HCT116 (cell line): ENCODE measurements at regions not wholly inside any gene's neighbourhood (a gene's known extent, or its start where the extent isn't known, plus 50 kb on each side); places are given as distances from the start of the nearest gene placed in this dataset.

ENCODE experiments used
- ATAC-seq: fragments of 200-7000 bp; cut with Tn5 transposase; 2 replicates; pipeline ENCODE4 v1.9.1; 2020; ENCODE audit warnings: mild to moderate bottlenecking, moderate library complexity
- BruUV-seq: library from RNA; stranded (reverse); fragments of 400-500 nt; replicated peaks from 2 replicates; lab custom pipeline; 2021; lab: Mats Ljungman, UMichigan
- CTCF ChIA-PET: fragments of 300-600 bp; sonication (Branson Sonifier 250); formaldehyde crosslinking; loops from one replicate; lab custom pipeline; 2021; ENCODE audit warnings: antibody characterized with exemption; lab: Charles Lee
- POLR2A ChIA-PET: fragments of 300-600, 350-600 bp; sonication (Branson Sonifier 250); formaldehyde crosslinking; loops from one replicate; lab custom pipeline; 2021; ENCODE audit warnings: antibody characterized with exemption; lab: Charles Lee
- RAD21 ChIA-PET, 2 experiments: fragments of 300-600 bp; sonication (Branson Sonifier 250); formaldehyde crosslinking; loops; one replicate each; lab custom pipeline; 2023; ENCODE audit warnings: low total read pairs in 2 of 2; ENCODE audit not compliant: uncharacterized antibody in 2 of 2, unreplicated experiment in 2 of 2, low non-redundant PET in 1 of 2; lab: Charles Lee
- DNase-seq: peaks from one replicate; pipeline ENCODE4 v3.0.0-alpha.2; 2010; ENCODE audit warnings: low read depth, low spot score
- H2AFZ ChIP-seq: fragments of 200-600 bp; shearing (Covaris generic), sonication (generic); 2 replicates; pipeline ENCODE4 v1.6.1; 2017; ENCODE audit warnings: low read depth, mixed run types, mixed read lengths, antibody characterized with exemption, low read length; ENCODE audit not compliant: poor library complexity, severe bottlenecking
- H3K27ac ChIP-seq: 2 replicates; pipeline ENCODE4 v1.5.1; 2012; ENCODE audit warnings: low read depth, low read length
- H3K27me3 ChIP-seq: fragments of 200-600 bp; sonication (generic); 2 replicates; pipeline ENCODE4 v1.6.1; 2016; ENCODE audit warnings: mixed run types, low read length, mixed read lengths; ENCODE audit not compliant: insufficient read depth
- H3K36me3 ChIP-seq, 2 experiments: fragments of 200-500 bp in 1 of 2; fragments of 200-600 bp in 1 of 2; sonication (Bioruptor generic) in 1 of 2; sonication (generic) in 1 of 2; 2 replicates each; pipeline versions ENCODE4 v1.5.1 to v1.6.1; 2014 to 2016; ENCODE audit warnings: low read length in 2 of 2, inconsistent platforms in 1 of 2, mixed read lengths in 1 of 2, mixed run types in 1 of 2; ENCODE audit not compliant: insufficient read depth in 2 of 2, control insufficient read depth in 1 of 2
- H3K4me1 ChIP-seq, 2 experiments: fragments of 200-600 bp in 1 of 2; sonication (generic) in 1 of 2; 2 replicates each; pipeline versions ENCODE4 v1.5.1 to v1.6.1; 2012 to 2017; ENCODE audit warnings: low read length in 2 of 2, inconsistent platforms in 1 of 2, mild to moderate bottlenecking in 1 of 2, mixed read lengths in 1 of 2, mixed run types in 1 of 2, moderate library complexity in 1 of 2; ENCODE audit not compliant: insufficient read depth in 2 of 2, control insufficient read depth in 1 of 2
- H3K4me2 ChIP-seq: fragments of 200-600 bp; sonication (generic); 2 replicates; pipeline ENCODE4 v1.6.1; 2017; ENCODE audit warnings: mixed run types, low read length, mixed read lengths
- H3K4me3 ChIP-seq, 2 experiments: fragments of 200-600 bp in 1 of 2; sonication (generic) in 1 of 2; replicated peaks in 1 of 2; 2 replicates each; pipeline ENCODE4 v1.5.1; 2011 to 2016; ENCODE audit warnings: low read length in 2 of 2, control low read depth in 1 of 2, low read depth in 1 of 2, mild to moderate bottlenecking in 1 of 2, mixed read lengths in 1 of 2, mixed run types in 1 of 2
- H3K79me2 ChIP-seq: fragments of 200-600 bp; sonication (generic); 2 replicates; pipeline ENCODE4 v1.6.1; 2017; ENCODE audit warnings: mild to moderate bottlenecking, mixed run types, low read length, moderate library complexity, mixed read lengths; ENCODE audit not compliant: insufficient read depth
- H3K9ac ChIP-seq: fragments of 200-600 bp; sonication (generic); 2 replicates; pipeline ENCODE4 v1.6.1; 2016; ENCODE audit warnings: low read length, mixed read lengths
- H3K9me2 ChIP-seq: fragments of 200-600 bp; sonication (generic), shearing (Covaris generic); 2 replicates; pipeline ENCODE4 v1.6.1; 2017; ENCODE audit warnings: mixed run types, mild to moderate bottlenecking, moderate library complexity; ENCODE audit not compliant: insufficient read depth
- H3K9me3 ChIP-seq, 2 experiments: fragments of 200-500 bp in 1 of 2; fragments of 200-600 bp in 1 of 2; sonication (Bioruptor generic) in 1 of 2; sonication (generic) in 1 of 2; 2 replicates each; pipeline ENCODE4 v1.6.1; 2014 to 2017; ENCODE audit warnings: low read length in 2 of 2, mixed read lengths in 2 of 2, inconsistent platforms in 1 of 2, low read depth in 1 of 2, mild to moderate bottlenecking in 1 of 2, mixed run types in 1 of 2, moderate library complexity in 1 of 2; ENCODE audit not compliant: control insufficient read depth in 1 of 2, insufficient read depth in 1 of 2
- H4K20me1 ChIP-seq: fragments of 200-600 bp; sonication (generic), shearing (Covaris generic); 2 replicates; pipeline ENCODE4 v1.6.1; 2017; ENCODE audit warnings: mixed run types, mild to moderate bottlenecking, moderate library complexity; ENCODE audit not compliant: insufficient read depth
- CBX3 ChIP-seq: IDR thresholded peaks from 2 replicates; pipeline ENCODE4 v1.6.1; 2012; ENCODE audit warnings: low read depth
- CEBPB ChIP-seq: IDR thresholded peaks from 2 replicates; pipeline ENCODE4 v1.6.1; 2012; ENCODE audit warnings: low read depth
- EGR1 ChIP-seq: IDR thresholded peaks from 2 replicates; pipeline ENCODE4 v1.6.1; 2012; ENCODE audit warnings: low read depth
- ELF1 ChIP-seq: IDR thresholded peaks from 2 replicates; pipeline ENCODE4 v1.6.1; 2012; ENCODE audit warnings: low read depth, borderline replicate concordance
- EZH2 ChIP-seq: fragments of 200-600 bp; sonication (generic); IDR thresholded peaks from 2 replicates; pipeline ENCODE4 v1.6.1; 2017; ENCODE audit warnings: antibody characterized with exemption, mixed run types
- JUND ChIP-seq: IDR thresholded peaks from 2 replicates; pipeline ENCODE4 v1.6.1; 2012
- YY1 ChIP-seq: IDR thresholded peaks from 2 replicates; pipeline ENCODE4 v1.6.1; 2011; ENCODE audit warnings: low read length, low read depth, moderate library complexity, mild to moderate bottlenecking; ENCODE audit not compliant: insufficient replicate concordance; ENCODE audit errors: extremely low read depth
- ZFX ChIP-seq: fragments of 450-650 bp; IDR thresholded peaks from 2 replicates; pipeline ENCODE4 v1.6.1; 2017
- ZNF274 ChIP-seq: fragments of 200-500 bp; sonication (Bioruptor generic); IDR thresholded peaks from 2 replicates; pipeline ENCODE4 v1.6.1; 2014; ENCODE audit warnings: mild to moderate bottlenecking, low read depth, low read length, inconsistent platforms
- intact Hi-C: fragments of 100-400 bp; cut with micrococcal nuclease; formaldehyde crosslinking; loops from 2 replicates; pipeline ENCODE4 v1.10.0; 2022
- TF ChIP-seq, protein P1 (sequence below): IDR thresholded peaks from 2 replicates; pipeline ENCODE4 v1.6.1; 2012
- TF ChIP-seq, protein P2 (sequence below): IDR thresholded peaks from 2 replicates; pipeline ENCODE4 v1.6.1; 2012; ENCODE audit warnings: low read depth
- TF ChIP-seq, protein P3 (sequence below): IDR thresholded peaks from 2 replicates; pipeline ENCODE4 v1.6.1; 2012
- TF ChIP-seq, protein P4 (sequence below), 3 experiments: fragments of 200-600 bp in 1 of 3; sonication (generic) in 1 of 3; IDR thresholded peaks in 2 of 3; conservative IDR thresholded peaks in 1 of 3; 2 replicates each; pipeline ENCODE4 v1.5.1; 2012 to 2017; ENCODE audit warnings: low read depth in 2 of 3, low read length in 2 of 3, antibody characterized with exemption in 1 of 3, borderline replicate concordance in 1 of 3, control low read depth in 1 of 3, mild to moderate bottlenecking in 1 of 3, mixed read lengths in 1 of 3, mixed run types in 1 of 3, moderate library complexity in 1 of 3; ENCODE audit not compliant: insufficient read depth in 1 of 3

DNA sequence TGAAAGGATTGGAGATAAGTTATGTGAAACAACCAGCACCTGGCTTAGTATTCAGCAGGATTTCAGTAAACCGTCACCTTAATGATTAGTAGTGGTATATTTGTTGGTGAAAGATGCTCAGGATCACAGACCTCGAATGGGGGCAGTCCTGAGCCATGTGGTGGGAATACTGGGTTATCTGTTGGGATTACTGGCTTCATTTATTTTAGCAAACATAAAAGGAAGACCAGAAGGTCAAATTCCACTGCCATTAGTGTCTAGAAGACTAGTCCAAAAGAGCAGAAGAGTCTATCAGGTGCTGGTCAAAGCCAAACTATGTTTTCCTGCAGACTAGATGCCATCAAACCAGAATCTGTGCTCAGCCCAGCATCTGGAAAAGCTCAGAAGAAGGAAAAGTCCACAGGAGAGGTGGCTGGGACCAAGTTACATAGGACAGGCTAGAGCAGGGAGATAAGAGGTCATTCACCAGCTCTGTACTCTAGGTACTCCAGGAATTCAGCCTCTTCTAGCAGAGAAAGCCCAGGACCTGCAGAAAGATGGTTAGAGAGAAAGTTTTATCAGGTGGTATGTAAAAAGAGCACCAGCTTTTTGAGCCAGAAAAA lies 343.4 kb downstream of the PLPP3 start:
- ChIA-PET RAD21 (no interaction called here), POLR2A (no interaction called here), CTCF (no interaction called here)
- Histone ChIP-seq H3K36me3 (no peaks in the 10 kb centered on the region), H3K4me1 (no peaks in the 10 kb centered on the region), H3K79me2 (no peaks in the 10 kb centered on the region), H3K9me3 (no peaks in the 10 kb centered on the region), H3K27me3 (no peaks in the 10 kb centered on the region), H3K9ac (no peak overlapping the region), H4K20me1 (no peaks in the 10 kb centered on the region), H3K27ac (no peak overlapping the region), H3K4me3 (no peak overlapping the region), H2AFZ (no peak overlapping the region), H3K4me2 (no peak overlapping the region), H3K9me2 (no peaks in the 10 kb centered on the region)
- DNase-seq: no peak
- ATAC-seq: no peak
- BruUV-seq: no TSS peak
- TF ChIP-seq, protein P1, sequence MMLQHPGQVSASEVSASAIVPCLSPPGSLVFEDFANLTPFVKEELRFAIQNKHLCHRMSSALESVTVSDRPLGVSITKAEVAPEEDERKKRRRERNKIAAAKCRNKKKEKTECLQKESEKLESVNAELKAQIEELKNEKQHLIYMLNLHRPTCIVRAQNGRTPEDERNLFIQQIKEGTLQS: no peak
- TF ChIP-seq, protein P2, sequence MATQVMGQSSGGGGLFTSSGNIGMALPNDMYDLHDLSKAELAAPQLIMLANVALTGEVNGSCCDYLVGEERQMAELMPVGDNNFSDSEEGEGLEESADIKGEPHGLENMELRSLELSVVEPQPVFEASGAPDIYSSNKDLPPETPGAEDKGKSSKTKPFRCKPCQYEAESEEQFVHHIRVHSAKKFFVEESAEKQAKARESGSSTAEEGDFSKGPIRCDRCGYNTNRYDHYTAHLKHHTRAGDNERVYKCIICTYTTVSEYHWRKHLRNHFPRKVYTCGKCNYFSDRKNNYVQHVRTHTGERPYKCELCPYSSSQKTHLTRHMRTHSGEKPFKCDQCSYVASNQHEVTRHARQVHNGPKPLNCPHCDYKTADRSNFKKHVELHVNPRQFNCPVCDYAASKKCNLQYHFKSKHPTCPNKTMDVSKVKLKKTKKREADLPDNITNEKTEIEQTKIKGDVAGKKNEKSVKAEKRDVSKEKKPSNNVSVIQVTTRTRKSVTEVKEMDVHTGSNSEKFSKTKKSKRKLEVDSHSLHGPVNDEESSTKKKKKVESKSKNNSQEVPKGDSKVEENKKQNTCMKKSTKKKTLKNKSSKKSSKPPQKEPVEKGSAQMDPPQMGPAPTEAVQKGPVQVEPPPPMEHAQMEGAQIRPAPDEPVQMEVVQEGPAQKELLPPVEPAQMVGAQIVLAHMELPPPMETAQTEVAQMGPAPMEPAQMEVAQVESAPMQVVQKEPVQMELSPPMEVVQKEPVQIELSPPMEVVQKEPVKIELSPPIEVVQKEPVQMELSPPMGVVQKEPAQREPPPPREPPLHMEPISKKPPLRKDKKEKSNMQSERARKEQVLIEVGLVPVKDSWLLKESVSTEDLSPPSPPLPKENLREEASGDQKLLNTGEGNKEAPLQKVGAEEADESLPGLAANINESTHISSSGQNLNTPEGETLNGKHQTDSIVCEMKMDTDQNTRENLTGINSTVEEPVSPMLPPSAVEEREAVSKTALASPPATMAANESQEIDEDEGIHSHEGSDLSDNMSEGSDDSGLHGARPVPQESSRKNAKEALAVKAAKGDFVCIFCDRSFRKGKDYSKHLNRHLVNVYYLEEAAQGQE: no peak
- TF ChIP-seq YY1: no peak
- no peak for TF ChIP-seq ELF1
- TF ChIP-seq ZNF274: no peak
- TF ChIP-seq ZFX: no peak
- TF ChIP-seq EZH2: no peak
- TF ChIP-seq EGR1: no peak
- no peak for TF ChIP-seq CEBPB
- TF ChIP-seq JUND: no peak
- TF ChIP-seq CBX3: no peak
- TF ChIP-seq, protein P3, sequence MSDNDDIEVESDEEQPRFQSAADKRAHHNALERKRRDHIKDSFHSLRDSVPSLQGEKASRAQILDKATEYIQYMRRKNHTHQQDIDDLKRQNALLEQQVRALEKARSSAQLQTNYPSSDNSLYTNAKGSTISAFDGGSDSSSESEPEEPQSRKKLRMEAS: no peak
- TF ChIP-seq, protein P4, sequence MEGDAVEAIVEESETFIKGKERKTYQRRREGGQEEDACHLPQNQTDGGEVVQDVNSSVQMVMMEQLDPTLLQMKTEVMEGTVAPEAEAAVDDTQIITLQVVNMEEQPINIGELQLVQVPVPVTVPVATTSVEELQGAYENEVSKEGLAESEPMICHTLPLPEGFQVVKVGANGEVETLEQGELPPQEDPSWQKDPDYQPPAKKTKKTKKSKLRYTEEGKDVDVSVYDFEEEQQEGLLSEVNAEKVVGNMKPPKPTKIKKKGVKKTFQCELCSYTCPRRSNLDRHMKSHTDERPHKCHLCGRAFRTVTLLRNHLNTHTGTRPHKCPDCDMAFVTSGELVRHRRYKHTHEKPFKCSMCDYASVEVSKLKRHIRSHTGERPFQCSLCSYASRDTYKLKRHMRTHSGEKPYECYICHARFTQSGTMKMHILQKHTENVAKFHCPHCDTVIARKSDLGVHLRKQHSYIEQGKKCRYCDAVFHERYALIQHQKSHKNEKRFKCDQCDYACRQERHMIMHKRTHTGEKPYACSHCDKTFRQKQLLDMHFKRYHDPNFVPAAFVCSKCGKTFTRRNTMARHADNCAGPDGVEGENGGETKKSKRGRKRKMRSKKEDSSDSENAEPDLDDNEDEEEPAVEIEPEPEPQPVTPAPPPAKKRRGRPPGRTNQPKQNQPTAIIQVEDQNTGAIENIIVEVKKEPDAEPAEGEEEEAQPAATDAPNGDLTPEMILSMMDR (IDR thresholded peaks at IDR 0.05 in 2 of 3, conservative IDR thresholded peaks at IDR 0.05 in 1 of 3; ENCODE audit: borderline replicate concordance in 1 of 3, insufficient read depth in 1 of 3, low read depth in 2 of 3, low read length in 2 of 3): no peak
- intact Hi-C loops: no loop called here
